ENCODE measurements at regions not wholly inside any gene's neighbourhood (a gene's known extent, or its start where the extent isn't known, plus 50 kb on each side); places are given as distances from the start of the nearest gene placed in this dataset.

DNA sequence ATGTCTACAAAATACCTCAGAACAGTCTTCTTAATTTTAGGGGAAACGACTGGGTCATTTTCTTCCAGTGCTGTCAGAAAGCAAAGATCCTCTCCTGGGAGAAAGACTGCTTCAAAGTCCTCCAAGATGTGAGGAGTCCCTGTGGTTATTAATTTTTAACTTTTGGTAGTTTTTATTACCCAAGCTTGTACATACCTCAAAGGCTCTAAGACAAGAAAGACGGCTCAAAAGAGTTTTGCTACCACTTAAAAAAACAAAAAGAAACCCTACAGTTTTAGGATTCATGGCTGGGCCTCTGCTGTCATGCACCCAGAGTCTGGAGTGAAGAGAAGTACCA, 56.1 kb upstream of the APCDD1L start:
- H3K9me3 ChIP-seq (ENCODE audit: insufficient read depth in 2 of 2, low read depth in 1 of 2, low read length in 1 of 2) = no peaks in the 10 kb centered on the region
- ChIA-PET POLR2A (ENCODE audit: partially characterized antibody) (no interaction called here), CTCF (ENCODE audit: partially characterized antibody) (no interaction called here)
- H3K4me3 ChIP-seq (ENCODE audit: extremely low read depth in 1 of 4, insufficient read depth in 2 of 4, low read depth in 3 of 4, low read length in 4 of 4) = no peak overlapping the region
- H2BK120ac ChIP-seq (replicated peaks; ENCODE audit: low read depth, low read length) = no peak overlapping the region
- no peak overlapping the region for H2BK12ac ChIP-seq (ENCODE audit: low read depth, low read length)
- H3K27me3 ChIP-seq (replicated peaks in 1 of 4; ENCODE audit: control insufficient read depth in 3 of 4, extremely low read depth in 1 of 4, insufficient read depth in 3 of 4, low read length in 3 of 4) = no peaks in the 10 kb centered on the region; a peak in 3 of 7 replicates
- H4K20me1 ChIP-seq (replicated peaks in 1 of 2; ENCODE audit: control insufficient read depth in 1 of 2, insufficient read depth in 2 of 2, low read length in 2 of 2) = no peaks in the 10 kb centered on the region
- no peak overlapping the region for H4K8ac ChIP-seq (ENCODE audit: extremely low read depth, insufficient read depth, low read length)
- H2BK5ac ChIP-seq (ENCODE audit: low read depth, low read length) = no peak overlapping the region
- no peak overlapping the region for H2BK15ac ChIP-seq (ENCODE audit: low read length)
- DNase-seq (ENCODE audit: low read depth in 1 of 2, low spot score in 2 of 2) (no peak), FAIRE-seq (no peak)
- H2AK5ac ChIP-seq (ENCODE audit: low read depth, low read length) = no peak overlapping the region
- H4K91ac ChIP-seq (replicated peaks; ENCODE audit: insufficient read length, low read length) = no peak overlapping the region
- no peak overlapping the region for H4K5ac ChIP-seq (ENCODE audit: insufficient read length, low read depth, low read length)
- H3K79me2 ChIP-seq (ENCODE audit: control insufficient read depth in 1 of 2, insufficient read depth in 2 of 2, low read length in 2 of 2) = no peaks in the 10 kb centered on the region
- no peak for TF ChIP-seq E2F6 (IDR thresholded peaks at IDR 0.05)
- no peak for TF ChIP-seq SUZ12 (IDR thresholded peaks at IDR 0.05; ENCODE audit: low read length)
- no peak for TF ChIP-seq RNF2 (IDR thresholded peaks at IDR 0.05; ENCODE audit: borderline replicate concordance, low read depth, low read length, missing control alignments, poor library complexity, severe bottlenecking)
- TF ChIP-seq ZNF274 (IDR thresholded peaks at IDR 0.05; ENCODE audit: borderline replicate concordance, extremely low read depth, low read length) = no peak
- no peak for TF ChIP-seq TAF1 (IDR thresholded peaks at IDR 0.05; ENCODE audit: low read depth, low read length)
- TF ChIP-seq CHD1 (IDR thresholded peaks at IDR 0.05; ENCODE audit: low read depth, low read length) = no peak
- TF ChIP-seq BRCA1 (IDR thresholded peaks at IDR 0.05; ENCODE audit: low read depth, low read length) = no peak
- no peak for TF ChIP-seq EP300 (IDR thresholded peaks at IDR 0.05; ENCODE audit: borderline replicate concordance in 1 of 2, low read depth in 2 of 2, low read length in 2 of 2)
- no peak for TF ChIP-seq TEAD4 (IDR thresholded peaks at IDR 0.05; ENCODE audit: low read depth, low read length)
- no peak for TF ChIP-seq GTF2F1 (IDR thresholded peaks at IDR 0.05; ENCODE audit: borderline replicate concordance, low read depth, low read length)
- TF ChIP-seq CEBPB (IDR thresholded peaks at IDR 0.05; ENCODE audit: low read depth, low read length) = no peak
- TF ChIP-seq BACH1 (IDR thresholded peaks at IDR 0.05; ENCODE audit: low read length) = no peak
- no peak for TF ChIP-seq FOSL1 (IDR thresholded peaks at IDR 0.05; ENCODE audit: insufficient read depth, low read depth, low read length)
- TF ChIP-seq NRF1 (IDR thresholded peaks at IDR 0.05; ENCODE audit: low read depth, low read length) = no peak
- no peak for TF ChIP-seq MAFK (IDR thresholded peaks at IDR 0.05; ENCODE audit: low read depth, low read length)
- no peak overlapping the region for H3K4me2 ChIP-seq (ENCODE audit: insufficient read depth in 1 of 2, low read depth in 2 of 2, low read length in 2 of 2)
- no peaks in the 10 kb centered on the region for H3K79me1 ChIP-seq (ENCODE audit: low read depth, low read length)
- H3K18ac ChIP-seq (ENCODE audit: extremely low read depth, low read length) = no peak overlapping the region
- H2AFZ ChIP-seq (ENCODE audit: low read length) = no peak overlapping the region
- no peaks in the 10 kb centered on the region for H3K36me3 ChIP-seq (ENCODE audit: control insufficient read depth in 2 of 4, insufficient read depth in 4 of 4, low read length in 3 of 4)
- no peak overlapping the region for H3K23ac ChIP-seq (ENCODE audit: insufficient read length)
- H2BK20ac ChIP-seq (ENCODE audit: low read length) = no peak overlapping the region
- H3K4me1 ChIP-seq (replicated peaks in 1 of 4; ENCODE audit: control insufficient read depth in 3 of 4, insufficient read depth in 4 of 4, low read length in 3 of 4) = no peaks in the 10 kb centered on the region; a peak in 2 of 7 replicates
- H3K56ac ChIP-seq (replicated peaks; ENCODE audit: insufficient read length, low read depth, low read length) = no peak overlapping the region
- no peak overlapping the region for H3K27ac ChIP-seq (ENCODE audit: low read depth, low read length)
- no peak overlapping the region for H3K9ac ChIP-seq (replicated peaks in 1 of 4; ENCODE audit: extremely low read depth in 1 of 4, low read depth in 3 of 4, low read length in 3 of 4)
- H3K14ac ChIP-seq (ENCODE audit: insufficient read length) = no peak overlapping the region
- H3K4ac ChIP-seq (replicated peaks; ENCODE audit: insufficient read length, low read depth, low read length) = no peak overlapping the region
- WGBS, 2 experiments (ENCODE audit: extremely low coverage in 1 of 2, insufficient coverage in 1 of 2, insufficient read length in 1 of 2, insufficient replicate concordance in 2 of 2, low coverage in 1 of 2, low lambda C conversion rate in 2 of 2, missing lambda C conversion rate in 1 of 2) = 82% methylated on average over 2 of the region's 2 CpGs; no CpG with 5 or more reads in 1 of the 2 experiments
- peaks cover 2% of the 10 kb centered on the region; the same call in 1 of the 2 replicates for H3K23me2 ChIP-seq (ENCODE audit: low read depth, low read length)

Measured in H1 (cell line).